ENCODE measurements at regions not wholly inside any gene's neighbourhood (a gene's known extent, or its start where the extent isn't known, plus 50 kb on each side); places are given as distances from the start of the nearest gene placed in this dataset.

DNA sequence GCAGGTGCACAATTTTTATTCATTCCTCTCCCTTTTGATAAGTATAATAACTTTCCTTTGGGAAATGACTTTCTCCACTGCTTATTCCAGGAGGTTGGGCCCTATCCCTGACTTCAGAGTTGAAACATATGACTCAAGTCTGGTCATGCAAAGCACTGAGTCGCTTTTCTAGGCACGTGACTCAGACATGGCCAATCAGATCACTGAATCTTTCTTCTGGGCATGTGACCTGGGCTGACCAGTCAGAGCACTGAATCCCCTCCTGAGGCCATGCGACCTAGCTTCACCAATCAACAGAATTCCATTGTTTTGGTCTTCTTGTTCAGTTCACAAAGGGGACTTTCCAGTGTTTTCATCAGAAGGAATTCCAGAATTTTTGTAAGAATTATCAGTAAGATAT, 377.1 kb upstream of the KITLG start:
- no peak overlapping the region for H3K27ac Mint-ChIP-seq
- Histone ChIP-seq H3K27ac (ENCODE audit: low read depth in 1 of 2, low read length in 2 of 2) (no peak overlapping the region), H3K9ac (ENCODE audit: insufficient read depth, low read length, poor library complexity, severe bottlenecking) (no peak overlapping the region), H2AFZ (ENCODE audit: insufficient read depth, low read depth, low read length, poor library complexity, severe bottlenecking) (no peak overlapping the region), H3K4me3 (replicated peaks in 1 of 3; ENCODE audit: low read depth in 2 of 3, low read length in 3 of 3) (no peak overlapping the region), H4K20me1 (ENCODE audit: insufficient read depth, low read length) (no peaks in the 10 kb centered on the region), H3K27me3 (ENCODE audit: control insufficient read depth in 2 of 2, insufficient read depth in 2 of 2, low read length in 2 of 2) (no peaks in the 10 kb centered on the region), H3K4me2 (replicated peaks; ENCODE audit: extremely low read depth, low read length, poor library complexity, severe bottlenecking) (no peak overlapping the region), H3K36me3 (replicated peaks in 1 of 2; ENCODE audit: control insufficient read depth in 1 of 2, insufficient read depth in 2 of 2, low read length in 2 of 2) (no peaks in the 10 kb centered on the region), H3K9me3 (replicated peaks in 1 of 2; ENCODE audit: control insufficient read depth in 1 of 2, insufficient read depth in 1 of 2, low read length in 2 of 2) (no peaks in the 10 kb centered on the region), H3K4me1 (ENCODE audit: control insufficient read depth in 1 of 2, insufficient read depth in 2 of 2, low read length in 2 of 2) (no peaks in the 10 kb centered on the region), H3K79me2 (ENCODE audit: insufficient read depth, low read length) (no peaks in the 10 kb centered on the region)
- no peaks in the 10 kb centered on the region for H3K4me1 Mint-ChIP-seq
- TF ChIP-seq, protein P1, sequence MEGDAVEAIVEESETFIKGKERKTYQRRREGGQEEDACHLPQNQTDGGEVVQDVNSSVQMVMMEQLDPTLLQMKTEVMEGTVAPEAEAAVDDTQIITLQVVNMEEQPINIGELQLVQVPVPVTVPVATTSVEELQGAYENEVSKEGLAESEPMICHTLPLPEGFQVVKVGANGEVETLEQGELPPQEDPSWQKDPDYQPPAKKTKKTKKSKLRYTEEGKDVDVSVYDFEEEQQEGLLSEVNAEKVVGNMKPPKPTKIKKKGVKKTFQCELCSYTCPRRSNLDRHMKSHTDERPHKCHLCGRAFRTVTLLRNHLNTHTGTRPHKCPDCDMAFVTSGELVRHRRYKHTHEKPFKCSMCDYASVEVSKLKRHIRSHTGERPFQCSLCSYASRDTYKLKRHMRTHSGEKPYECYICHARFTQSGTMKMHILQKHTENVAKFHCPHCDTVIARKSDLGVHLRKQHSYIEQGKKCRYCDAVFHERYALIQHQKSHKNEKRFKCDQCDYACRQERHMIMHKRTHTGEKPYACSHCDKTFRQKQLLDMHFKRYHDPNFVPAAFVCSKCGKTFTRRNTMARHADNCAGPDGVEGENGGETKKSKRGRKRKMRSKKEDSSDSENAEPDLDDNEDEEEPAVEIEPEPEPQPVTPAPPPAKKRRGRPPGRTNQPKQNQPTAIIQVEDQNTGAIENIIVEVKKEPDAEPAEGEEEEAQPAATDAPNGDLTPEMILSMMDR (IDR thresholded peaks at IDR 0.05), result no peak
- DNase-seq, result no peak
- WGBS (ENCODE audit: insufficient coverage), result 96% methylated on average over 2 of the region's 3 CpGs
- H3K27me3 Mint-ChIP-seq (ENCODE audit: low read depth in 3 of 3), result peaks cover 0 to 2% (median 0%) of the 10 kb centered on the region in 3 donors
- H3K36me3 Mint-ChIP-seq, result no peaks in the 10 kb centered on the region
- intact Hi-C loops (cut with micrococcal nuclease), result no loop called here
- no peak overlapping the region for H3K4me3 Mint-ChIP-seq
- peaks cover 0 to 2% (median 0%) of the 10 kb centered on the region in 7 donors for H3K9me3 Mint-ChIP-seq

DNA sequence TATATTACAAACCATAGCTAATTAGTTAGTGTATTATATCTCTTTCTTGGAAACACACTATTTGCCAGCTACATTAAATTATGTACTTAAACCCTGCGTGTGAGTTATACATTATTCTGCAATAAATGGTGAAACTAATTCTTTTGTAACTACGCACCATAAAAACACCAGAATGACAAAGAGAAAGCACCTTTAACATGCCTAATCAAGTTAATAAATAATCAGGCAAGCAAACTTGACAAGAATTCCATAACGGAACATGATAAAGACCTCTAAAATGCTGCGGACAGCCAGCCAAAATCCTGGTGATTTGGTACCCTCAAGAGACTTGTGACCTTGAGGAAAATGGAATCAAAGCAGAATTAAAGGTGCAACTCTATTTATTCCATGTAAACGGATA, 375.3 kb upstream of the KITLG start:
- H3K9me3 Mint-ChIP-seq, result peaks cover 0 to 1% (median 0%) of the 10 kb centered on the region in 7 donors
- H3K36me3 Mint-ChIP-seq, result no peaks in the 10 kb centered on the region
- Histone ChIP-seq H3K9ac (ENCODE audit: insufficient read depth, low read length, poor library complexity, severe bottlenecking) (no peak overlapping the region), H3K27ac (ENCODE audit: low read depth in 1 of 2, low read length in 2 of 2) (no peak overlapping the region), H2AFZ (ENCODE audit: insufficient read depth, low read depth, low read length, poor library complexity, severe bottlenecking) (no peak overlapping the region), H3K4me2 (replicated peaks; ENCODE audit: extremely low read depth, low read length, poor library complexity, severe bottlenecking) (no peak overlapping the region), H4K20me1 (ENCODE audit: insufficient read depth, low read length) (no peaks in the 10 kb centered on the region), H3K27me3 (ENCODE audit: control insufficient read depth in 2 of 2, insufficient read depth in 2 of 2, low read length in 2 of 2) (no peaks in the 10 kb centered on the region), H3K9me3 (replicated peaks in 1 of 2; ENCODE audit: control insufficient read depth in 1 of 2, insufficient read depth in 1 of 2, low read length in 2 of 2) (no peaks in the 10 kb centered on the region), H3K4me1 (ENCODE audit: control insufficient read depth in 1 of 2, insufficient read depth in 2 of 2, low read length in 2 of 2) (no peaks in the 10 kb centered on the region), H3K4me3 (replicated peaks in 1 of 3; ENCODE audit: low read depth in 2 of 3, low read length in 3 of 3) (no peak overlapping the region), H3K36me3 (replicated peaks in 1 of 2; ENCODE audit: control insufficient read depth in 1 of 2, insufficient read depth in 2 of 2, low read length in 2 of 2) (no peaks in the 10 kb centered on the region), H3K79me2 (ENCODE audit: insufficient read depth, low read length) (no peaks in the 10 kb centered on the region)
- peaks cover 0 to 4% (median 3%) of the 10 kb centered on the region in 3 donors for H3K27me3 Mint-ChIP-seq (ENCODE audit: low read depth in 3 of 3)
- H3K4me3 Mint-ChIP-seq, result no peak overlapping the region
- TF ChIP-seq, protein P1 (IDR thresholded peaks at IDR 0.05), result no peak
- 100% methylated on average over 2 of the region's 5 CpGs for WGBS (ENCODE audit: insufficient coverage)
- intact Hi-C loops (cut with micrococcal nuclease), result no loop called here
- DNase-seq, result no peak
- no peak overlapping the region for H3K27ac Mint-ChIP-seq
- no peaks in the 10 kb centered on the region for H3K4me1 Mint-ChIP-seq

Data from CD14-positive monocyte (primary cell).